ENCODE measurements at regions not wholly inside any gene's neighbourhood (a gene's known extent, or its start where the extent isn't known, plus 50 kb on each side); places are given as distances from the start of the nearest gene placed in this dataset.

GRCh38 chr18:22325396-22325795 is 92.3 kb downstream of the CTAGE1 start:
- no peak for TF ChIP-seq POLR2A (IDR thresholded peaks at IDR 0.05)
- TF ChIP-seq, protein P1, sequence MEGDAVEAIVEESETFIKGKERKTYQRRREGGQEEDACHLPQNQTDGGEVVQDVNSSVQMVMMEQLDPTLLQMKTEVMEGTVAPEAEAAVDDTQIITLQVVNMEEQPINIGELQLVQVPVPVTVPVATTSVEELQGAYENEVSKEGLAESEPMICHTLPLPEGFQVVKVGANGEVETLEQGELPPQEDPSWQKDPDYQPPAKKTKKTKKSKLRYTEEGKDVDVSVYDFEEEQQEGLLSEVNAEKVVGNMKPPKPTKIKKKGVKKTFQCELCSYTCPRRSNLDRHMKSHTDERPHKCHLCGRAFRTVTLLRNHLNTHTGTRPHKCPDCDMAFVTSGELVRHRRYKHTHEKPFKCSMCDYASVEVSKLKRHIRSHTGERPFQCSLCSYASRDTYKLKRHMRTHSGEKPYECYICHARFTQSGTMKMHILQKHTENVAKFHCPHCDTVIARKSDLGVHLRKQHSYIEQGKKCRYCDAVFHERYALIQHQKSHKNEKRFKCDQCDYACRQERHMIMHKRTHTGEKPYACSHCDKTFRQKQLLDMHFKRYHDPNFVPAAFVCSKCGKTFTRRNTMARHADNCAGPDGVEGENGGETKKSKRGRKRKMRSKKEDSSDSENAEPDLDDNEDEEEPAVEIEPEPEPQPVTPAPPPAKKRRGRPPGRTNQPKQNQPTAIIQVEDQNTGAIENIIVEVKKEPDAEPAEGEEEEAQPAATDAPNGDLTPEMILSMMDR (IDR thresholded peaks at IDR 0.05), result no peak
